Transverse colon (tissue), 3 donors: ENCODE measurements at regions not wholly inside any gene's neighbourhood (a gene's known extent, or its start where the extent isn't known, plus 50 kb on each side); places are given as distances from the start of the nearest gene placed in this dataset.

Experiments
- POLR2A ChIP-seq: fragments of 450-650 bp; IDR thresholded peaks from one replicate; pipeline ENCODE4 v1.6.1; 2016; ENCODE audit warnings: antibody characterized with exemption, mild to moderate bottlenecking, moderate library complexity
- TF ChIP-seq, protein P1 (sequence below), 5 experiments: fragments of 200-600 bp in 3 of 5; fragments of 450-650 bp in 2 of 5; sonication (generic) in 3 of 5; IDR thresholded peaks; 1 replicate in 2 of 5; 2 replicates in 3 of 5; pipeline ENCODE4 v1.5.1; 2016 to 2017; ENCODE audit warnings: antibody characterized with exemption in 5 of 5, inconsistent platforms in 3 of 5, mild to moderate bottlenecking in 2 of 5, moderate library complexity in 1 of 5

DNA sequence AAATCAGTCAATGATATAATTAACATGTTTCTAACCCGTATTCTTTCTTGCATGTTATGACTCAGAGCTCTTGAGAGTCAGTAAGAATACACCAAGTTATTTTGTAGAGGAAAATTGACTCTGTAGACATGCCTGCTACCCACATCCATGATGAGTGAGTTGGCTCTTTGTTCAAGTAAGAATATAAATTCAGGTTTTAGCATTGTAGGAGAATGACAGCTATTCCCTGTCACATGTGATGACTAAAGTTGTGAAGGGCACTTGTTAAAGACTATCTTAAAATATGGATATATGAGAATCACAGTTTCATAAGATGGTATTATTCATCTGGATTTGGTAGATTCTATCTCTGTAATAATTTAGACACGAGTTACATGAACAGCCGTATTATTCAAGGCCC lies 209.1 kb downstream of the CCDC59 start:
- TF ChIP-seq, protein P1, sequence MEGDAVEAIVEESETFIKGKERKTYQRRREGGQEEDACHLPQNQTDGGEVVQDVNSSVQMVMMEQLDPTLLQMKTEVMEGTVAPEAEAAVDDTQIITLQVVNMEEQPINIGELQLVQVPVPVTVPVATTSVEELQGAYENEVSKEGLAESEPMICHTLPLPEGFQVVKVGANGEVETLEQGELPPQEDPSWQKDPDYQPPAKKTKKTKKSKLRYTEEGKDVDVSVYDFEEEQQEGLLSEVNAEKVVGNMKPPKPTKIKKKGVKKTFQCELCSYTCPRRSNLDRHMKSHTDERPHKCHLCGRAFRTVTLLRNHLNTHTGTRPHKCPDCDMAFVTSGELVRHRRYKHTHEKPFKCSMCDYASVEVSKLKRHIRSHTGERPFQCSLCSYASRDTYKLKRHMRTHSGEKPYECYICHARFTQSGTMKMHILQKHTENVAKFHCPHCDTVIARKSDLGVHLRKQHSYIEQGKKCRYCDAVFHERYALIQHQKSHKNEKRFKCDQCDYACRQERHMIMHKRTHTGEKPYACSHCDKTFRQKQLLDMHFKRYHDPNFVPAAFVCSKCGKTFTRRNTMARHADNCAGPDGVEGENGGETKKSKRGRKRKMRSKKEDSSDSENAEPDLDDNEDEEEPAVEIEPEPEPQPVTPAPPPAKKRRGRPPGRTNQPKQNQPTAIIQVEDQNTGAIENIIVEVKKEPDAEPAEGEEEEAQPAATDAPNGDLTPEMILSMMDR (IDR thresholded peaks at IDR 0.05): no peak
- no peak for TF ChIP-seq POLR2A
